Right lobe of liver (tissue), 4 donors: ENCODE measurements at regions not wholly inside any gene's neighbourhood (a gene's known extent, or its start where the extent isn't known, plus 50 kb on each side); places are given as distances from the start of the nearest gene placed in this dataset.

Experiments
- CTCF ChIP-seq, 4 donors: fragments of 200-600 bp in 3 of 4; fragments of 450-650 bp in 1 of 4; IDR thresholded peaks; one replicate each; pipeline versions ENCODE4 v1.5.1 to v1.8.0; 2016 to 2022; ENCODE audit warnings: antibody characterized with exemption in 4 of 4, mild to moderate bottlenecking in 2 of 4
- POLR2A ChIP-seq: fragments of 450-650 bp; IDR thresholded peaks from one replicate; pipeline ENCODE4 v1.6.1; 2017; ENCODE audit warnings: antibody characterized with exemption, mild to moderate bottlenecking
- donor health status: DM: no; HTN: no; CAD: no.
- donor health status: DM: no; HTN: no; CAD: no.
- donor health status: DM: no; HTN: yes; CAD: no.

GRCh38 chr22:48807155-48807554 is 1020.5 kb downstream of the BRD1 start:
- TF ChIP-seq CTCF (IDR thresholded peaks at IDR 0.05) (no peak), POLR2A (no peak)
